ENCODE measurements at regions not wholly inside any gene's neighbourhood (a gene's known extent, or its start where the extent isn't known, plus 50 kb on each side); places are given as distances from the start of the nearest gene placed in this dataset.

- DNase-seq (ENCODE audit: low read depth): peak; percentile 28
Observed at GRCh38 chr7:46682836-46683624, 762.0 kb upstream of the IGFBP3 start.

DNA sequence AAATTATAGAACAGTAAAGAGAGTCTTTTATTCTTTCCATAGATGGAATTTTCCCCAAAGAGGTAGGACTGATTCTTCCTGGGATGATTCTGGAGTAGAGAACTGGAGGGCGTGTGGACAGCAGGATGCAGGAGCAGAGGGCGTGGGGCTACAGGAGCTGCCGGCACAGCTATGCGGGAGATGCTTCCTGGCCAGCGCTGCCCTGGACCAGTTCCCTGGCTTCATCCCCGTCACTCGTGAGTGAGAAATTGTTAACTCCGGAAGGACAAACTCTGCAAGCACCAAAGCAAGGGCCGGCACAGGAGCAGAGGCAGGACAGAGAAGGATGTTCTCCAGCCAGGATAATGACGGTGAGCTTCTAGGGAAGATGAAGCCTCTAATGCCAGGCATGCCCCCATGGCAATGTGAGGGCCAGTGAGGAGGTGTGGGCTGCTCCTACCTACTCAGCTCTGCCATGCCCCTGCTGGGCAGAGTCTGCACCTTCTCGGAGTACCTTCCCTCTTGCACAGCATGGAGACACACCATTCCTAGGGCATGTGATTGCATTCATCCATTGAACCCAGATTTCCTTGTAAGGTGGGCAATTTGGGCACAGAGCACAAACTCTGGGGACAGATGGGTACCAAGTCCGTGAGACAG lies 760.9 kb upstream of the IGFBP3 start:
- no peak for DNase-seq (ENCODE audit: low read depth)

- no peak for DNase-seq (ENCODE audit: low read depth)
Observed at GRCh38 chr7:46680147-46680546, 759.1 kb upstream of the IGFBP3 start.

DNA sequence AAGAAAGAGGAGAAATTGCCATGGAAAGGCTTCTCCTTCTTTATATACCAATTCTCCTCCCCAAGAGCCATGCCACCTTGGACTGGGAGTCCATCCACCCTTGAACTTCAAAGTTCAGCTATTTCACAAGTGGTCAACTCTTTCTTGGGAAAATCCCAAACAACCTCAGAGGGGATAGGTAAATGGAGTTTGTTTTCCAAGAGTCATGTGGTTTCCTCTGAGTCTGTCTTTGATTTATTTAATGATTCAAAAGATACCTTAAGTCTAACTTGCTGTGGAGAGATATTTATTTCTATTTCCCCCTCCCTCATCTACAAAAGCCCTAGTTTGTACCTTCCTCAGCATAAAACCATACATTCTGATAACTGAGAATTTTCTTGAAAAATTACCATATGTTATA lies 758.6 kb upstream of the IGFBP3 start:
- DNase-seq (ENCODE audit: low read depth): no peak

DNA sequence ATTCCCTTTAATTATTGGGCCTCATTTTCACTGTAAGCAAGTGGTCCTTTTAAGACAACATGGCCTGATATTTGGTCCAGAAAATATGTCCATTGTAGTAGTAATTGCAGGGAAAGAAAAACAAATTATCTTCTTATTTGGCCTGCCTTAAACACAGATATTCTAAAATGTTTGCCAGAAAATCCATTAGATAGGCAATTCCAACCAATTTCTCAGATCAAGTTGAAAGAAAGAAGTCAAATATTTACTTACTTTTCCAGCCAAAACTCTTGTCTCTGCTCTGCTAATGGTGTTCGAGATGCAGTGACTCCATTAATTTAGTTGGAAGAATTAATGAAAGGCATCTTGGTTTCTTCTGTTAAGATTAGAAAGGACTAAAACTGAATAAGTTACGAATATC lies 757.3 kb upstream of the IGFBP3 start:
- no peak for DNase-seq (ENCODE audit: low read depth)

DNA sequence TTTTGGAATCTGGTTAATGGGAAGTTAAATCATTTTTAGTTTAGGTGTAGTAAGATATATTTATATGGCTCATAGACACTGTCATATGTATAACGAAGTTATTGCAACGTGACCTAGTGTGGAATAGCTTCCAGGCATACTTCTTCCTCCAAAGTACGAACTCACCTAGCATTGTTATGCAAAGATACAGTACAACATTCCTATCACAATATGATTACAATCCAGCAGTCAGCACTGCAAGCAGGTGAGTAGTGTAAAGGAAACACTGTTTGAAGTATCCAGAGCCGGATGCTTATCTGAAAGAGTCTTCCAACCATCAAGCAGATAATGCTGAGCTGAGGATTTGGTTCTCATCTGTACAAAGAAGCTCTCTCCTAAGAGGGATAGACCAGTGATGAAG lies 754.4 kb upstream of the IGFBP3 start:
- DNase-seq (ENCODE audit: low read depth): no peak

GRCh38 chr7:46672861-46673260 lies 751.8 kb upstream of the IGFBP3 start:
- no peak for DNase-seq (ENCODE audit: low read depth)

DNA sequence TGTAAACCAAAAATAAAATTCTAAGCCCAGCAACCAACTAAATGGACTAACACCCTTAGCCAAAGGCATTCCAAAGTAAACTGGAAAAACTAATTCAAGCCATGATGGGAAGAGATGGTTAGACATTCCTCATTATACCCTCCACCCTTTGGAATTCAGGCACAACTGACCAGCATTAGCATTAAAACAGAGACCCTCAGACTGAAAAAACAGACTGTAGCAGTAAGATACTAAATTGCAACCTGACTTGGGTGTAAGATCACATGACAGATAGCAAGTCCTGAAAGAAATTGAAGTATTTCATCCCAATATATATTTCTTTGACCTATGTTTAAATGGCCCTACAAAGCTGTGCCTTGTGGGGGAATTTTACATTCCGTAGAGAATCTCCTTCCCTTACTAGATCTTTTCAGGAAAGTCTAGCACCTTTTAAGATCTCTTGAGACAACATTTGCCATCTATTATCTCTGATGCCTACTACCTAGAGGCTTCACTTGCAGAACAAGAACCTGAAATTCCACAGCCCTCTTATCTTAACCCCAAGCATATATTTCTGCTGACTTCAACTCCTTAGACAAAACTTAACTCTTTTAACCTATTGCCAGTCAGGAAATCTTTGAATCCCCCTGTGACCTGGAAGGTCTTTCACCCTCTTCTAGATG lies 750.2 kb upstream of the IGFBP3 start:
- no peak for DNase-seq (ENCODE audit: low read depth)

DNA sequence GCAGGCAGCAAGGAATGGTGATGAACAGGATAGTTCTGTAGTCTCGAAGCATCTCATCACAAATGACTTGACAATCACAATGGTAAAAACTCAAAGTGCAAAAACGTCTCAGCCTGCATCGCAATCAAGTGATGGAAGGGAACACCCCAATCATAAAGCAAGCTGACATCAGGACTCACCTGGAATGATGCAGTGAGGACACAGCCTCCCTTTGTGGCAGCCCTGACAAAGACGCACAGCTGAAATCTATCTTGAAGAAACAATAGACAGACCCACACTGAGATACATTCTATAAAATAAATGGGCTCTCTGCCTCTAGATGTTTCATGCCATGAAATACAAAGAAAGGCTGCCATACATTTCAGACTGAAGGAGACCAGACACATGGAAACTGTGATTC lies 748.0 kb upstream of the IGFBP3 start:
- DNase-seq (ENCODE audit: low read depth): no peak

GRCh38 chr7:46664453-46664852 lies 743.4 kb upstream of the IGFBP3 start:
- no peak for DNase-seq (ENCODE audit: low read depth)

DNA sequence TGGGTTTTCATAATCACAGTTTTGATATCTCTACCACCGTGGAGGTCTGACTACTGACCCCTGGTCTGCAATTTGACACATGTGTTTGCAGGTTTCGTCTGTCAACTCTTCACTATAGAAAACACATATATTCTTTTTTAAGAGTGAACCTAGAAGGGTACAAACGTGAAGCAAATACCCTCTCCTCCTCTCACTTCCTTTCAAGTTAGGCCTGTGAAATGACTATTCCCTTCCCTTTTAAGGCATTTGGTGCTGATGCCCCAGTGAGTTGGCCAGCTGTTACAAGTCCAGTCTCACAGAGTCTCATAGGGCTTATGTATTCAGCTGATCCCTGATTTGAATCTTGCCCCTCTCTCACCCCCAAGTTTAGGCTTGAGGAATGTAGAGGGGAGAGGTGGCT lies 742.0 kb upstream of the IGFBP3 start:
- DNase-seq (ENCODE audit: low read depth): no peak

GRCh38 chr7:46661431-46661830 lies 740.4 kb upstream of the IGFBP3 start:
- DNase-seq (ENCODE audit: low read depth): no peak

GRCh38 chr7:46660402-46660980 lies 739.4 kb upstream of the IGFBP3 start:
- peak; percentile 18 for DNase-seq (ENCODE audit: low read depth)

- no peak for DNase-seq (ENCODE audit: low read depth)
Observed at GRCh38 chr7:46658281-46658680, 737.2 kb upstream of the IGFBP3 start.

- peak; percentile 37 for DNase-seq (ENCODE audit: low read depth)
Observed at GRCh38 chr7:46654546-46655443, 733.7 kb upstream of the IGFBP3 start.

DNA sequence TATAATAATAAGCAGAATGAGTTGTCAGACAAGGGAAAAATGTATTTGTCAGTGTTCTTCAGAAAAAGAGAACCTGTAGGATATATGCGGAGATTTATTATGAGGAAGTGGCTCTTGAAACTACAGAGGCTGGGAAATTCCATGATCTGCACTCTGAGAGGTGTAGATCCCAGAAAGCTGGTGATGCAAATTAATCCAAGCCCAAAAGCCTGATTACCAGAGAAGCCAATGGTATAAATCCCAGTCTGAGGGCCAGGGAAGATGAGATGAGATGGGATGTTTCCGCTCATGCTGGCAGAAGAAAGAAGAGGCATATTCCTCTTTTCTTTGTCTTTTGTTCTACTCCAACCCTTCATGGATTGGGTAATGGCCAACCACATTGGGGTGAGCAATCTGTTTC lies 732.8 kb upstream of the IGFBP3 start:
- no peak for DNase-seq (ENCODE audit: low read depth)

DNA sequence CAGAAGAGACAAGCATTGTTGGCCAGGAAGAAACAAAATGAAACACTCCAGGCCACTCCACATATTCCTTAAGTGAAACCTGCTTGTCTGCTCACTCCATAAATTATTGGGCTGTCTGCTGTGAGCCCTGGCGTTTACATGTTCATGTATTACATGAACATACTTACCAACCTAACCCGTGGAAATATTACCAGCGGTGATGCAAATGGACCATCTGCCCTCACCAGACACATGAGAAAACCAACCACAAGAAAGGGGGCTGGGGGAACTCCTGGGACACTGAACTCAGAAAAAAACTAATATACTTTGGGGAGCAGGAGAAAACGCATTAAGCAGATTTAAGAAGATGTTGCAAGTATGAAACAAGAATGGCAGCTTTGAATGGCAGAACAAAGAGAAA lies 731.2 kb upstream of the IGFBP3 start:
- DNase-seq (ENCODE audit: low read depth): no peak

- no peak for DNase-seq (ENCODE audit: low read depth)
Observed at GRCh38 chr7:46651561-46652088, 730.6 kb upstream of the IGFBP3 start.

GRCh38 chr7:46651070-46651469 lies 730.0 kb upstream of the IGFBP3 start:
- DNase-seq (ENCODE audit: low read depth): no peak

DNA sequence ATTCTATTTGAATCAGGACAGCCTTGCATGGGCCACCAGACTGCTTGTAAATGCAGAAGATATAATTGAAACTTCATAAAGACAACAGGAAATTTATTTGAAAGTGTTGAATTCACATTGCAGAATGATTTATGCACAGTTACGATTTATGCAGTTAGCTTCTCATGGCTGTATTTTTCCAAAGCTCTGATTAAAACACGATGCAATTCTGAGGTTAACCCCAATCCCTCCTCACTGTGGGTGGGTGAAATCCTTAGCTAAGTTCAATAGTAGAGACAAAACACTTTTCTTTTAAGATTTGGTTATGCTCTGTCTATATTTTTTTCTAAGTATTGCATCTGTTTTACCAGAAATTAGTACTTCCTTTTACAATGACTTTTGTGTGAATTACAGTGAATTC lies 728.8 kb upstream of the IGFBP3 start:
- DNase-seq (ENCODE audit: low read depth): no peak

Data from HT1080 (cell line).